OCI-LY7 (cell line): ENCODE measurements at regions not wholly inside any gene's neighbourhood (a gene's known extent, or its start where the extent isn't known, plus 50 kb on each side); places are given as distances from the start of the nearest gene placed in this dataset.

Source experiments
- BruUV-seq: library from RNA; stranded (reverse); fragments of 400-500 nt; replicated peaks from 2 replicates; lab custom pipeline; 2021; lab: Mats Ljungman, UMichigan
- CTCF ChIA-PET: fragments of 300-600 bp; sonication (Branson Sonifier 250); formaldehyde crosslinking; loops from one replicate; lab custom pipeline; 2022; ENCODE audit warnings: antibody characterized with exemption; ENCODE audit not compliant: unreplicated experiment; lab: Charles Lee
- POLR2A ChIA-PET: fragments of 300-600 bp; sonication (Branson Sonifier 250); formaldehyde crosslinking; loops from one replicate; lab custom pipeline; 2022; ENCODE audit warnings: antibody characterized with exemption; lab: Charles Lee
- DNase-seq: peaks from one replicate; pipeline ENCODE4 v3.0.0-alpha.2; 2015; ENCODE audit warnings: low spot score
- H2AFZ ChIP-seq: fragments of 200-600 bp; sonication (generic), shearing (Covaris generic); 2 replicates; pipeline ENCODE4 v1.6.1; 2014; ENCODE audit warnings: mild to moderate bottlenecking, antibody characterized with exemption, low read length, moderate library complexity
- H3K27ac ChIP-seq: fragments of 200-600 bp; sonication (generic); 2 replicates; pipeline ENCODE4 v1.5.1; 2014; ENCODE audit warnings: mixed run types, low read depth, mild to moderate bottlenecking, moderate library complexity, low read length, inconsistent platforms; ENCODE audit not compliant: poor library complexity, severe bottlenecking
- H3K36me3 ChIP-seq: fragments of 200-600 bp; sonication (generic); 2 replicates; pipeline ENCODE4 v1.6.1; 2014; ENCODE audit warnings: mild to moderate bottlenecking, antibody characterized with exemption, low read length, moderate library complexity, mixed read lengths; ENCODE audit not compliant: insufficient read depth
- H3K4me1 ChIP-seq: fragments of 200-600 bp; sonication (generic); 2 replicates; pipeline ENCODE4 v1.5.1; 2014; ENCODE audit warnings: mild to moderate bottlenecking, low read length; ENCODE audit not compliant: insufficient read depth, poor library complexity, severe bottlenecking
- H3K4me2 ChIP-seq: fragments of 200-600 bp; sonication (generic); 2 replicates; pipeline ENCODE4 v1.6.1; 2014; ENCODE audit warnings: mild to moderate bottlenecking, low read length
- H3K4me3 ChIP-seq: fragments of 200-600 bp; sonication (generic); 2 replicates; pipeline ENCODE4 v1.5.1; 2014; ENCODE audit warnings: mild to moderate bottlenecking, low read depth, low read length; ENCODE audit not compliant: poor library complexity, severe bottlenecking
- H3K79me2 ChIP-seq: fragments of 200-600 bp; sonication (generic); 2 replicates; pipeline ENCODE4 v1.6.1; 2016; ENCODE audit warnings: low read depth, mild to moderate bottlenecking, low read length, moderate library complexity, mixed read lengths; ENCODE audit not compliant: insufficient read depth
- H3K9me2 ChIP-seq: fragments of 200-600 bp; sonication (generic); 2 replicates; pipeline ENCODE4 v1.6.1; 2016; ENCODE audit warnings: mild to moderate bottlenecking, low read length, mixed read lengths; ENCODE audit not compliant: insufficient read depth
- H3K9me3 ChIP-seq: fragments of 200-600 bp; sonication (generic); 2 replicates; pipeline ENCODE4 v1.6.1; 2014; ENCODE audit warnings: mild to moderate bottlenecking, mixed run types, low read length, mixed read lengths
- H4K20me1 ChIP-seq: fragments of 200-600 bp; sonication (generic); 2 replicates; pipeline ENCODE4 v1.6.1; 2014; ENCODE audit warnings: mild to moderate bottlenecking, antibody characterized with exemption, low read length, moderate library complexity, mixed read lengths; ENCODE audit not compliant: insufficient read depth
- CTCF ChIP-seq: fragments of 200-600 bp; sonication (generic); conservative IDR thresholded peaks from 2 replicates; pipeline ENCODE4 v1.5.1; 2014; ENCODE audit warnings: mild to moderate bottlenecking, antibody characterized with exemption, low read length, moderate library complexity, mixed read lengths
- EZH2phosphoT487 ChIP-seq: fragments of 200-600 bp; sonication (generic); IDR thresholded peaks from 2 replicates; pipeline ENCODE4 v1.6.1; 2018; ENCODE audit warnings: low read depth, borderline replicate concordance, mild to moderate bottlenecking, mixed run types, antibody characterized with exemption, low read length, moderate library complexity, mixed read lengths
- intact Hi-C: fragments of 100-400 bp; cut with micrococcal nuclease; formaldehyde crosslinking; loops from one replicate; pipeline ENCODE4 v1.10.0; 2022; ENCODE audit not compliant: unreplicated experiment

- CTCF ChIA-PET: no interaction called here
Observed at GRCh38 chr18:7334973-7335568, 104.2 kb downstream of the LRRC30 start.

DNA sequence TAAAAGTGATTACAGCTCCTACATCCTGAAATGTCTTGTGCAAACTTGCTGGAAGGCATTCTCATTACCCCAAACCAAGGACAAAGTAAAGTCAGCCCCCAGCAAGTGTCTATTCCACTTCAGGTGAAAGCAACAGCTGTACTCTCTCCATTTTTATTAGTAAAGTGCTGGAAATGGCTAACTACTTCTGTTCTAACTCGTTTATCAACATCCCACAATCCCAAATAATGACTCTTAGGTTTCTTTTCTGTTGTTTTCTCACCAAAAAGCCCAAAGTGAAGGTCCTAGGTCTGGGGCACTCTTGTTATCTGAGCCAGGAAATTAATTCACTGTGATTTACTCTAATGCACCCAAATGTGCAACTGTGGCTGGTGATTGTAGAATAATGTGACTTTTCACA lies 105.7 kb downstream of the LRRC30 start:
- intact Hi-C loops: no loop called here
- ChIA-PET CTCF (no interaction called here), POLR2A (no interaction called here)
- Histone ChIP-seq H3K4me3 (no peak overlapping the region), H3K79me2 (no peaks in the 10 kb centered on the region), H4K20me1 (no peaks in the 10 kb centered on the region), H3K9me3 (no peaks in the 10 kb centered on the region), H3K4me1 (no peaks in the 10 kb centered on the region), H2AFZ (no peak overlapping the region), H3K9me2 (no peaks in the 10 kb centered on the region), H3K36me3 (no peaks in the 10 kb centered on the region), H3K27ac (no peak overlapping the region), H3K4me2 (no peak overlapping the region)
- TF ChIP-seq CTCF (no peak), EZH2phosphoT487 (no peak)
- no peak for DNase-seq
- BruUV-seq: no TSS peak

More at GRCh38 chr18:7334973-7335568, 104.2 kb downstream of the LRRC30 start:
- H3K4me1 ChIP-seq: no peaks in the 10 kb centered on the region
- no peak overlapping the region for H2AFZ ChIP-seq
- H3K4me2 ChIP-seq: no peak overlapping the region
- H3K4me3 ChIP-seq: no peak overlapping the region
- no peak overlapping the region for H3K27ac ChIP-seq
- no peak for DNase-seq
- no peaks in the 10 kb centered on the region for H3K79me2 ChIP-seq
- BruUV-seq: no TSS peak
- no peaks in the 10 kb centered on the region for H4K20me1 ChIP-seq
- no peak for TF ChIP-seq CTCF
- TF ChIP-seq EZH2phosphoT487: no peak
- intact Hi-C loops: no loop called here
- no peaks in the 10 kb centered on the region for H3K9me2 ChIP-seq
- H3K36me3 ChIP-seq: no peaks in the 10 kb centered on the region
- no peaks in the 10 kb centered on the region for H3K9me3 ChIP-seq
- POLR2A ChIA-PET: no interaction called here

- ChIA-PET POLR2A (no interaction called here), CTCF (no interaction called here)
- Histone ChIP-seq H3K4me1 (no peaks in the 10 kb centered on the region), H4K20me1 (no peaks in the 10 kb centered on the region), H3K36me3 (no peaks in the 10 kb centered on the region), H2AFZ (no peak overlapping the region), H3K4me2 (no peak overlapping the region), H3K27ac (no peak overlapping the region), H3K9me2 (no peaks in the 10 kb centered on the region), H3K79me2 (no peaks in the 10 kb centered on the region), H3K9me3 (no peaks in the 10 kb centered on the region), H3K4me3 (no peak overlapping the region)
- no TSS peak for BruUV-seq
- no peak for DNase-seq
- intact Hi-C loops: no loop called here
- TF ChIP-seq EZH2phosphoT487: no peak
- TF ChIP-seq CTCF: no peak
Observed at GRCh38 chr18:7338846-7339245, 108.0 kb downstream of the LRRC30 start.
